DND-41 (cell line): ENCODE measurements at regions not wholly inside any gene's neighbourhood (a gene's known extent, or its start where the extent isn't known, plus 50 kb on each side); places are given as distances from the start of the nearest gene placed in this dataset.

ENCODE experiments used
- ATAC-seq: fragments of 200-7000 bp; cut with Tn5 transposase; 3 replicates; pipeline ENCODE4 v1.9.1; 2021; ENCODE audit warnings: low read depth; ENCODE audit not compliant: insufficient read depth
- DNase-seq: peaks from one replicate; pipeline ENCODE4 v3.0.0-alpha.2; 2020
- H2AFZ ChIP-seq: 2 replicates; pipeline ENCODE4 v1.6.0; 2012; ENCODE audit warnings: low read depth, low read length
- H3K27ac ChIP-seq: 2 replicates; pipeline ENCODE4 v1.5.1; 2012; ENCODE audit warnings: low read length, inconsistent platforms
- H3K27me3 ChIP-seq: fragments of 200-600 bp; sonication (generic); 2 replicates; pipeline ENCODE4 v1.6.0; 2012; ENCODE audit warnings: low read length, mild to moderate bottlenecking, inconsistent platforms; ENCODE audit not compliant: insufficient read depth, poor library complexity
- H3K36me3 ChIP-seq: 2 replicates; pipeline ENCODE4 v1.5.1; 2012; ENCODE audit warnings: low read length, inconsistent platforms; ENCODE audit not compliant: insufficient read depth
- H3K4me1 ChIP-seq: 2 replicates; pipeline ENCODE4 v1.5.1; 2012; ENCODE audit warnings: mild to moderate bottlenecking, low read length; ENCODE audit not compliant: insufficient read depth
- H3K4me2 ChIP-seq: 2 replicates; pipeline ENCODE4 v1.6.0; 2012; ENCODE audit warnings: mild to moderate bottlenecking, moderate library complexity, low read length, inconsistent platforms; ENCODE audit not compliant: insufficient read depth
- H3K4me3 ChIP-seq, 2 experiments: fragments of 200-600 bp in 1 of 2; shearing (Covaris generic) in 1 of 2; 2 replicates each; pipeline ENCODE4 v1.5.1; 2012 to 2016; ENCODE audit warnings: inconsistent platforms in 2 of 2, low read length in 2 of 2, mild to moderate bottlenecking in 2 of 2, low read depth in 1 of 2, moderate library complexity in 1 of 2
- H3K79me2 ChIP-seq: 2 replicates; pipeline ENCODE4 v1.6.0; 2012; ENCODE audit warnings: low read length, inconsistent platforms; ENCODE audit not compliant: insufficient read depth
- H3K9ac ChIP-seq: 2 replicates; pipeline ENCODE4 v1.6.0; 2012; ENCODE audit warnings: low read depth, mild to moderate bottlenecking, inconsistent platforms, low read length, moderate library complexity
- H3K9me3 ChIP-seq: 2 replicates; pipeline ENCODE4 v1.5.1; 2012; ENCODE audit warnings: low read length, moderate library complexity, mild to moderate bottlenecking, inconsistent platforms; ENCODE audit not compliant: insufficient read depth, severe bottlenecking
- H4K20me1 ChIP-seq: 2 replicates; pipeline ENCODE4 v1.6.0; 2012; ENCODE audit warnings: low read length; ENCODE audit not compliant: insufficient read depth
- EZH2 ChIP-seq: IDR thresholded peaks from 3 replicates; pipeline ENCODE4 v1.6.1; 2012; ENCODE audit warnings: borderline replicate concordance, low read depth, mild to moderate bottlenecking, moderate library complexity, low read length, inconsistent platforms; ENCODE audit not compliant: severe bottlenecking
- TF ChIP-seq, protein P1 (sequence below): IDR thresholded peaks from 2 replicates; pipeline ENCODE4 v1.5.1; 2012; ENCODE audit warnings: borderline replicate concordance, low read length, moderate library complexity, mild to moderate bottlenecking; ENCODE audit not compliant: poor library complexity, severe bottlenecking; ENCODE audit errors: extremely low read depth

DNA sequence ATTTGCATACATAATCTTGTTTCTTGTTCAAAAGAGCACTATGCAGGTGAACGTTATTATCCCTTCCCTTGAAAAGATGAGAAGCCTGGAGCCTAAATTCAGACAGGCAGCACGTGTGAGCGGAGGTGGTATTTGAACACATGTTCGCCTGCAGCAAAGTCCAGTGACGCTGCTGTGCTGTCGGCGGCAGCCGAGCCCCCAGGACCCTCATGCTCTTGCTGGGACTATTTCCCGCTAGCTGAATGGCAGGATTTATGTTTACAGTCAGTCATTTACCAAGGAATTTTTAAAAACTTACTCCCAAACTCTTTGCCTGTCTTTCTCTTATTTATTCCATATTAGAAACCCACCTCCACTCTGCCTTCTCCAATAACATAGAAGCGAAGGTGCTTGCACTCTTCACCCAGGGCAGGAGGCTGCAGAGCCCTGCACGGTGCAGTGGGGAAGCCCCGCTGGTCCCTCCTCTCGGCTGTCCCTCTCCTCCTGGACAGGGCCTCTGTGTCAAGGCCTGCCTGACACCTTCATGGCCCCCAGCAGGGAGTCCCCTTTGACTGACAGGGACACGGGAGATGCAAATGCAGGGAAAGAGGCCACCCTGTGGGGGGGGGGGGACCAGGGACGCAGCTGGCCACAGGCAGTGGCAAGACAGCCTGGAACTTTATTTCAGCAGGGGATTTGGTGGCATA is 528.5 kb upstream of the B3GAT1 start:
- H3K4me1 ChIP-seq, result no peaks in the 10 kb centered on the region
- H2AFZ ChIP-seq, result no peak overlapping the region
- H3K9ac ChIP-seq, result no peak overlapping the region
- no peak overlapping the region for H3K4me2 ChIP-seq
- ATAC-seq, result no peak
- no peaks in the 10 kb centered on the region for H3K79me2 ChIP-seq
- no peak overlapping the region for H3K4me3 ChIP-seq
- no peak overlapping the region for H3K27ac ChIP-seq
- H3K27me3 ChIP-seq, result no peaks in the 10 kb centered on the region
- TF ChIP-seq, protein P1, sequence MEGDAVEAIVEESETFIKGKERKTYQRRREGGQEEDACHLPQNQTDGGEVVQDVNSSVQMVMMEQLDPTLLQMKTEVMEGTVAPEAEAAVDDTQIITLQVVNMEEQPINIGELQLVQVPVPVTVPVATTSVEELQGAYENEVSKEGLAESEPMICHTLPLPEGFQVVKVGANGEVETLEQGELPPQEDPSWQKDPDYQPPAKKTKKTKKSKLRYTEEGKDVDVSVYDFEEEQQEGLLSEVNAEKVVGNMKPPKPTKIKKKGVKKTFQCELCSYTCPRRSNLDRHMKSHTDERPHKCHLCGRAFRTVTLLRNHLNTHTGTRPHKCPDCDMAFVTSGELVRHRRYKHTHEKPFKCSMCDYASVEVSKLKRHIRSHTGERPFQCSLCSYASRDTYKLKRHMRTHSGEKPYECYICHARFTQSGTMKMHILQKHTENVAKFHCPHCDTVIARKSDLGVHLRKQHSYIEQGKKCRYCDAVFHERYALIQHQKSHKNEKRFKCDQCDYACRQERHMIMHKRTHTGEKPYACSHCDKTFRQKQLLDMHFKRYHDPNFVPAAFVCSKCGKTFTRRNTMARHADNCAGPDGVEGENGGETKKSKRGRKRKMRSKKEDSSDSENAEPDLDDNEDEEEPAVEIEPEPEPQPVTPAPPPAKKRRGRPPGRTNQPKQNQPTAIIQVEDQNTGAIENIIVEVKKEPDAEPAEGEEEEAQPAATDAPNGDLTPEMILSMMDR, result no peak
- no peak for TF ChIP-seq EZH2
- H4K20me1 ChIP-seq, result no peaks in the 10 kb centered on the region
- DNase-seq, result no peak
- H3K36me3 ChIP-seq, result no peaks in the 10 kb centered on the region
- no peaks in the 10 kb centered on the region for H3K9me3 ChIP-seq

DNA sequence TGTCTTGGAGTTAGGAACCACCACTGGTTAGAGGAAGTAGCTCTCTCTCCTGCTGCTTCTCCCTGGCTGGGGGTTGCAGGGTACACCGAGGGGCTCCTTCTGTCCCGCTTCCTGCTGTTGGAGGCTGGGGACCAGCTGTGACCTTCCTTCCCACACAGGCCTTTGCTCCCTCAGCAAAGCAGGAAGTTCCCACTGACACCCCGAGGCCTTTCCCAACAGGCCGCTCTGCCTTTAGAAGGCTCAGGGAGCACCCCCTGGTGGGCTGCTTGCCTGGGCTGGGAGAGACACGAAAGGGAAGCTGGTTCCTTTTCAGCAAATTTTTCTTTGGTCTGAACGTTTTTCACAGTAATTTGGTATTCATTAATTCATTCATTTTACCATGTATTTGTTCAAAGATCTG is 527.9 kb upstream of the B3GAT1 start:
- Histone ChIP-seq H3K27me3 (no peaks in the 10 kb centered on the region), H3K9ac (no peak overlapping the region), H3K9me3 (no peaks in the 10 kb centered on the region), H3K4me2 (no peak overlapping the region), H3K4me1 (no peaks in the 10 kb centered on the region), H3K36me3 (no peaks in the 10 kb centered on the region), H3K27ac (no peak overlapping the region; the same call in 1 of the 2 replicates), H3K4me3 (no peak overlapping the region), H2AFZ (no peak overlapping the region), H4K20me1 (no peaks in the 10 kb centered on the region), H3K79me2 (no peaks in the 10 kb centered on the region)
- TF ChIP-seq, protein P1, result peak; percentile 67
- TF ChIP-seq EZH2, result no peak
- DNase-seq (peak; percentile 42), ATAC-seq (peak; percentile 64)

DNA sequence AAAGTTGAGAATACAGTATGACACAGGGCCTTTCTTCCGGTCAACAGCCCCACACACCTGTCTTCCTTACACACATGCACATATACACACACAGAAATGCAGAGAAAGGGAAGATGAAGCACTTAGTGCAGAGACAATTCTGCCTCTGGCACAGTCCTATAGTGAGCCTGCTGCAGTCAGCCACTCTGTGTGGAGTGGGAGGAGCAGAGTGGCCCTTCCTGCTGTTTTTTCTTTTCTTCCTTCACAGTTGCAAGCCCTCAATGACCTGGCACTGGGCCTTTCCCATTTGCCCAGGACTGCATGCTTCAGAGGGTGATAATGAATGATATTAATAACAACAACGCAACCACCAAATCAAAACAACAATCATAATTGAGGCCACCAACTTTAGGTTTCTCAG is 527.0 kb upstream of the B3GAT1 start:
- TF ChIP-seq, protein P1, result no peak
- no peak for TF ChIP-seq EZH2
- no peaks in the 10 kb centered on the region for H4K20me1 ChIP-seq
- no peak overlapping the region for H3K27ac ChIP-seq
- no peaks in the 10 kb centered on the region for H3K36me3 ChIP-seq
- no peaks in the 10 kb centered on the region for H3K4me1 ChIP-seq
- DNase-seq (no peak), ATAC-seq (no peak)
- H2AFZ ChIP-seq, result no peak overlapping the region
- H3K9me3 ChIP-seq, result no peaks in the 10 kb centered on the region
- no peak overlapping the region for H3K9ac ChIP-seq
- H3K79me2 ChIP-seq, result no peaks in the 10 kb centered on the region
- no peak overlapping the region for H3K4me2 ChIP-seq
- no peak overlapping the region for H3K4me3 ChIP-seq
- H3K27me3 ChIP-seq, result peaks cover 2% of the 10 kb centered on the region
